ENCODE measurements at regions not wholly inside any gene's neighbourhood (a gene's known extent, or its start where the extent isn't known, plus 50 kb on each side); places are given as distances from the start of the nearest gene placed in this dataset.

GRCh38 chr9:28801144-28801799 lies 1228.0 kb upstream of the C9orf72 start:
- no peak for TF ChIP-seq CTCF (IDR thresholded peaks at IDR 0.05; ENCODE audit: low read depth, low read length)
- no peak for TF ChIP-seq EZH2phosphoT487 (IDR thresholded peaks at IDR 0.05; ENCODE audit: low read depth)
